ENCODE measurements at regions not wholly inside any gene's neighbourhood (a gene's known extent, or its start where the extent isn't known, plus 50 kb on each side); places are given as distances from the start of the nearest gene placed in this dataset.

- 35 to 54% methylated on average over 1 of the region's 1 CpG for WGBS, 2 donors
- intact Hi-C loops (cut with DNase I): loop anchor here in 1 of 10 donors (10.0 kb wide), 1 partner anchor 1163 kb away; no protein-coding TSS in a partner anchor
- DNase-seq (no peak), ATAC-seq (no peak)
- Histone ChIP-seq H3K36me3 (no peaks in the 10 kb centered on the region), H3K4me3 (no peak overlapping the region), H3K27ac (no peak overlapping the region), H3K27me3 (peaks cover 0 to 13% (median 0%) of the 10 kb centered on the region in 7 donors), H3K9me3 (no peaks in the 10 kb centered on the region), H3K4me1 (peaks cover 0 to 12% (median 0%) of the 10 kb centered on the region in 9 donors)
- TF ChIP-seq CTCF (IDR thresholded peaks at IDR 0.05): no peak
Measured at GRCh38 chr1:68571454-68572235, 74.8 kb upstream of the DEPDC1 start.

GRCh38 chr1:68585351-68585750 lies 88.5 kb upstream of the DEPDC1 start:
- DNase-seq (no peak), ATAC-seq (no peak)
- intact Hi-C loops (cut with DNase I): loop anchor here in 1 of 10 donors (10.0 kb wide), 1 partner anchor 111 kb away; no protein-coding TSS in a partner anchor
- Histone ChIP-seq H3K27ac (no peak overlapping the region), H3K9me3 (peaks cover 0 to 19% (median 5%) of the 10 kb centered on the region in 11 donors), H3K36me3 (no peaks in the 10 kb centered on the region), H3K4me3 (no peak overlapping the region), H3K4me1 (no peaks in the 10 kb centered on the region), H3K27me3 (no peaks in the 10 kb centered on the region)
- WGBS, 2 donors: 60 to 62% methylated on average over 2 of the region's 2 CpGs
- TF ChIP-seq CTCF (IDR thresholded peaks at IDR 0.05): no peak

GRCh38 chr1:68586766-68587165 lies 89.9 kb upstream of the DEPDC1 start:
- TF ChIP-seq CTCF (IDR thresholded peaks at IDR 0.05): no peak
- no peaks in the 10 kb centered on the region for H3K27me3 ChIP-seq
- no peak for ATAC-seq
- DNase-seq: no peak
- peaks cover 0 to 19% (median 5%) of the 10 kb centered on the region in 11 donors for H3K9me3 ChIP-seq
- H3K27ac ChIP-seq: no peak overlapping the region
- intact Hi-C loops (cut with DNase I): loop anchor here in 1 of 10 donors (10.0 kb wide), 1 partner anchor 112 kb away; no protein-coding TSS in a partner anchor
- no peak overlapping the region for H3K4me3 ChIP-seq
- no peaks in the 10 kb centered on the region for H3K36me3 ChIP-seq
- no peaks in the 10 kb centered on the region for H3K4me1 ChIP-seq

GRCh38 chr1:68588304-68588703 lies 91.4 kb upstream of the DEPDC1 start:
- no peak overlapping the region for H3K27ac ChIP-seq
- H3K27me3 ChIP-seq: no peaks in the 10 kb centered on the region
- WGBS, 2 donors: 64 to 66% methylated on average over 3 of the region's 3 CpGs
- intact Hi-C loops (cut with DNase I): loop anchor here in 1 of 10 donors (10.0 kb wide), 1 partner anchor 114 kb away; no protein-coding TSS in a partner anchor
- ATAC-seq (no peak), DNase-seq (no peak)
- TF ChIP-seq CTCF (IDR thresholded peaks at IDR 0.05): no peak
- H3K36me3 ChIP-seq: no peaks in the 10 kb centered on the region
- H3K9me3 ChIP-seq: peaks cover 0 to 8% (median 0%) of the 10 kb centered on the region in 11 donors
- H3K4me3 ChIP-seq: no peak overlapping the region
- H3K4me1 ChIP-seq: no peaks in the 10 kb centered on the region

All from heart right ventricle (tissue), 16 donors.